OCI-LY1 (cell line): ENCODE measurements at regions not wholly inside any gene's neighbourhood (a gene's known extent, or its start where the extent isn't known, plus 50 kb on each side); places are given as distances from the start of the nearest gene placed in this dataset.

Experiments
- H2AFZ ChIP-seq: fragments of 200-600 bp; sonication (generic), shearing (Covaris generic); 2 replicates; pipeline ENCODE4 v1.6.0; 2014; ENCODE audit warnings: antibody characterized with exemption, mild to moderate bottlenecking, low read length
- H3F3A ChIP-seq: fragments of 200-600 bp; sonication (generic), shearing (Covaris generic); 2 replicates; pipeline ENCODE4 v1.6.0; 2014; ENCODE audit warnings: mild to moderate bottlenecking, antibody characterized with exemption, low read length, moderate library complexity; ENCODE audit not compliant: insufficient read depth
- H3K27ac ChIP-seq: fragments of 200-600 bp; sonication (generic); 2 replicates; pipeline ENCODE4 v1.5.1; 2014; ENCODE audit warnings: low read length, mixed run types, mild to moderate bottlenecking, low read depth; ENCODE audit not compliant: poor library complexity, severe bottlenecking
- H3K27me3 ChIP-seq: fragments of 200-600 bp; sonication (generic); 2 replicates; pipeline ENCODE4 v1.6.0; 2014; ENCODE audit warnings: antibody characterized with exemption, mild to moderate bottlenecking, low read length, moderate library complexity; ENCODE audit not compliant: insufficient read depth
- H3K36me3 ChIP-seq: fragments of 200-600 bp; sonication (generic); 2 replicates; pipeline ENCODE4 v1.6.1; 2014; ENCODE audit warnings: mild to moderate bottlenecking, antibody characterized with exemption, low read length, moderate library complexity, mixed read lengths; ENCODE audit not compliant: insufficient read depth
- H3K4me1 ChIP-seq: fragments of 200-600 bp; sonication (generic); 2 replicates; pipeline ENCODE4 v1.5.1; 2014; ENCODE audit warnings: mild to moderate bottlenecking, low read length, moderate library complexity; ENCODE audit not compliant: insufficient read depth, severe bottlenecking
- H3K4me2 ChIP-seq: fragments of 200-600 bp; sonication (generic), shearing (Covaris generic); 2 replicates; pipeline ENCODE4 v1.6.1; 2014; ENCODE audit warnings: low read length
- H3K4me3 ChIP-seq: fragments of 200-600 bp; sonication (generic); 2 replicates; pipeline ENCODE4 v1.5.1; 2014; ENCODE audit warnings: low read length, low read depth, mild to moderate bottlenecking, mixed read lengths; ENCODE audit not compliant: poor library complexity, severe bottlenecking
- H3K79me2 ChIP-seq: fragments of 200-600 bp; shearing (Covaris generic); 2 replicates; pipeline ENCODE4 v1.6.1; 2016; ENCODE audit warnings: mixed run types, low read length, mixed read lengths; ENCODE audit not compliant: insufficient read depth
- H3K9ac ChIP-seq: fragments of 200-600 bp; sonication (generic), shearing (Covaris generic); 2 replicates; pipeline ENCODE4 v1.6.1; 2014; ENCODE audit warnings: mild to moderate bottlenecking, low read length, mixed read lengths
- H3K9me2 ChIP-seq: fragments of 200-600 bp; sonication (generic), shearing (Covaris generic); 2 replicates; pipeline ENCODE4 v1.6.1; 2014; ENCODE audit warnings: low read depth, mild to moderate bottlenecking, low read length, mixed read lengths
- H3K9me3 ChIP-seq: fragments of 200-600 bp; shearing (Covaris generic); 2 replicates; pipeline ENCODE4 v1.6.1; 2014; ENCODE audit warnings: low read length, mixed read lengths
- H4K20me1 ChIP-seq: fragments of 200-600 bp; sonication (generic), shearing (Covaris generic); 2 replicates; pipeline ENCODE4 v1.6.0; 2016; ENCODE audit warnings: mild to moderate bottlenecking, low read length; ENCODE audit not compliant: insufficient read depth
- CTCF ChIP-seq: fragments of 200-600 bp; sonication (generic), shearing (Covaris generic); IDR thresholded peaks from 2 replicates; pipeline ENCODE4 v1.5.1; 2017; ENCODE audit warnings: mild to moderate bottlenecking, antibody characterized with exemption, low read length, moderate library complexity, mixed read lengths
- EZH2 ChIP-seq: fragments of 200-600 bp; sonication (generic), shearing (Covaris generic); IDR thresholded peaks from 2 replicates; pipeline ENCODE4 v1.8.0; 2017; ENCODE audit warnings: borderline replicate concordance, mixed run types, mild to moderate bottlenecking, antibody characterized with exemption, low read length, moderate library complexity, mixed read lengths

- H3K9me3 ChIP-seq, result no peaks in the 10 kb centered on the region
- no peak overlapping the region for H3K27ac ChIP-seq
- no peaks in the 10 kb centered on the region for H3K4me1 ChIP-seq
- H3K4me3 ChIP-seq, result no peak overlapping the region
- no peaks in the 10 kb centered on the region for H3K9me2 ChIP-seq
- TF ChIP-seq CTCF (no peak), EZH2 (no peak)
- H3K79me2 ChIP-seq, result no peaks in the 10 kb centered on the region
- no peaks in the 10 kb centered on the region for H3K36me3 ChIP-seq
- no peaks in the 10 kb centered on the region for H3F3A ChIP-seq
- no peaks in the 10 kb centered on the region for H3K27me3 ChIP-seq
- no peak overlapping the region for H3K9ac ChIP-seq
- H4K20me1 ChIP-seq, result no peaks in the 10 kb centered on the region
- no peak overlapping the region for H3K4me2 ChIP-seq
- no peak overlapping the region for H2AFZ ChIP-seq
Observed at GRCh38 chr6:142659661-142660060, 285.3 kb downstream of the HIVEP2 start.

- H3K9me3 ChIP-seq, result no peaks in the 10 kb centered on the region
- H3K9me2 ChIP-seq, result no peaks in the 10 kb centered on the region
- H3K27ac ChIP-seq, result no peak overlapping the region
- H3K4me2 ChIP-seq, result no peak overlapping the region
- TF ChIP-seq CTCF, result no peak
- TF ChIP-seq EZH2, result no peak
- H3K4me1 ChIP-seq, result no peaks in the 10 kb centered on the region
- H3K79me2 ChIP-seq, result no peaks in the 10 kb centered on the region
- H4K20me1 ChIP-seq, result no peaks in the 10 kb centered on the region
- H2AFZ ChIP-seq, result no peak overlapping the region
- no peak overlapping the region for H3K9ac ChIP-seq
- no peaks in the 10 kb centered on the region for H3F3A ChIP-seq
- H3K4me3 ChIP-seq, result no peak overlapping the region
- no peaks in the 10 kb centered on the region for H3K36me3 ChIP-seq
- H3K27me3 ChIP-seq, result no peaks in the 10 kb centered on the region
Observed at GRCh38 chr6:142665393-142665792, 279.6 kb downstream of the HIVEP2 start.

- Histone ChIP-seq H2AFZ (no peak overlapping the region), H3K9ac (no peak overlapping the region), H3K4me2 (no peak overlapping the region), H3K9me3 (no peaks in the 10 kb centered on the region), H4K20me1 (no peaks in the 10 kb centered on the region), H3K4me3 (no peak overlapping the region), H3K36me3 (no peaks in the 10 kb centered on the region), H3F3A (no peaks in the 10 kb centered on the region), H3K27me3 (no peaks in the 10 kb centered on the region), H3K27ac (no peak overlapping the region), H3K9me2 (no peaks in the 10 kb centered on the region), H3K79me2 (no peaks in the 10 kb centered on the region), H3K4me1 (no peaks in the 10 kb centered on the region)
- no peak for TF ChIP-seq EZH2
- no peak for TF ChIP-seq CTCF
Observed at GRCh38 chr6:142666599-142667185, 278.3 kb downstream of the HIVEP2 start.
